GM12878 (cell line): ENCODE measurements at regions not wholly inside any gene's neighbourhood (a gene's known extent, or its start where the extent isn't known, plus 50 kb on each side); places are given as distances from the start of the nearest gene placed in this dataset.

ENCODE experiments used
- ATAC-seq: fragments of 200-7000 bp; cut with Tn5 transposase; 3 replicates; pipeline ENCODE4 v1.9.1; 2020; ENCODE audit warnings: mild to moderate bottlenecking, moderate library complexity
- BruUV-seq: library from RNA; stranded (reverse); fragments of 400-500 nt; replicated peaks from 2 replicates; lab custom pipeline; 2021; lab: Mats Ljungman, UMichigan
- CTCF ChIA-PET: fragments of 300-600 bp; sonication (Branson Sonifier 250); formaldehyde crosslinking; extraction: SDS; loops from one replicate; lab custom pipeline; 2021; ENCODE audit warnings: inconsistent platforms; lab: Yijun Ruan, JAX
- POLR2A ChIA-PET: fragments of 350-600 bp; formaldehyde crosslinking; extraction: SDS; loops from one replicate; lab custom pipeline; 2021; ENCODE audit warnings: inconsistent platforms; lab: Charles Lee
- RAD21 ChIA-PET: fragments of 300-600 bp; sonication (Branson Sonifier 250); formaldehyde crosslinking; loops from one replicate; lab custom pipeline; 2023; ENCODE audit warnings: antibody characterized with exemption; ENCODE audit not compliant: unreplicated experiment; lab: Charles Lee
- SMC1A ChIA-PET: fragments of 300-600 bp; sonication (Branson Sonifier 250); formaldehyde crosslinking; loops from one replicate; lab custom pipeline; 2023; ENCODE audit not compliant: unreplicated experiment, uncharacterized antibody; lab: Charles Lee
- DNase-seq: peaks from one replicate; pipeline ENCODE4 v3.0.0-alpha.2; 2011; ENCODE audit warnings: low read depth, low spot score
- FAIRE-seq: peaks from 3 replicates; lab custom pipeline; 2011; peaks lifted over from hg19 to GRCh38; lab: Jason Lieb, UNC
- H2AFZ ChIP-seq: 2 replicates; pipeline ENCODE4 v1.6.0; 2011; ENCODE audit warnings: low read depth, low read length, control low read depth; ENCODE audit not compliant: control insufficient read depth
- H3K27ac ChIP-seq: 2 replicates; pipeline ENCODE4 v1.5.1; 2011; ENCODE audit warnings: control low read depth; ENCODE audit not compliant: control insufficient read depth, insufficient read depth
- H3K27me3 ChIP-seq, 2 experiments: replicated peaks in 1 of 2; 2 replicates each; pipeline versions ENCODE4 v1.6.0 to v1.6.1; 2011; ENCODE audit warnings: low read length in 1 of 2; ENCODE audit not compliant: control insufficient read depth in 2 of 2, insufficient read depth in 2 of 2
- H3K36me3 ChIP-seq, 2 experiments: 2 replicates each; pipeline ENCODE4 v1.5.1; 2011; ENCODE audit warnings: low read length in 1 of 2; ENCODE audit not compliant: control insufficient read depth in 2 of 2, insufficient read depth in 2 of 2
- H3K4me1 ChIP-seq: 2 replicates; pipeline ENCODE4 v1.6.1; 2011; ENCODE audit warnings: mild to moderate bottlenecking, low read length, moderate library complexity, mixed read lengths; ENCODE audit not compliant: control insufficient read depth, insufficient read depth
- H3K4me2 ChIP-seq: 2 replicates; pipeline ENCODE4 v1.6.0; 2011; ENCODE audit warnings: control low read depth; ENCODE audit not compliant: control insufficient read depth, insufficient read depth
- H3K4me3 ChIP-seq: fragments of 200-600 bp; sonication (generic); 2 replicates; pipeline ENCODE4 v1.5.1; 2016
- H3K79me2 ChIP-seq: 2 replicates; pipeline ENCODE4 v1.6.0; 2011; ENCODE audit warnings: low read length; ENCODE audit not compliant: control insufficient read depth, insufficient read depth
- H3K9ac ChIP-seq: 2 replicates; pipeline ENCODE4 v1.8.0; 2011; ENCODE audit warnings: low read length, control low read depth, mixed read lengths; ENCODE audit not compliant: control insufficient read depth, insufficient read depth
- H3K9me3 ChIP-seq: replicated peaks from 3 replicates; pipeline ENCODE4 v1.5.1; 2011; ENCODE audit warnings: mild to moderate bottlenecking, low read length; ENCODE audit not compliant: control insufficient read depth, insufficient read depth
- H4K20me1 ChIP-seq: 2 replicates; pipeline ENCODE4 v1.6.0; 2011; ENCODE audit not compliant: control insufficient read depth, insufficient read depth
- HCFC1 ChIP-seq: fragments of 150-350 bp; IDR thresholded peaks from 2 replicates; pipeline ENCODE4 v1.6.1; 2014; ENCODE audit warnings: low read length
- IRF3 ChIP-seq: fragments of 450-650 bp; IDR thresholded peaks from 2 replicates; pipeline ENCODE4 v1.6.1; 2014; ENCODE audit warnings: mild to moderate bottlenecking
- IRF5 ChIP-seq: fragments of 450-650 bp; IDR thresholded peaks from 2 replicates; pipeline ENCODE4 v1.6.1; 2017; ENCODE audit warnings: borderline replicate concordance
- NFYA ChIP-seq: IDR thresholded peaks from 2 replicates; pipeline ENCODE4 v1.6.1; 2011; ENCODE audit warnings: low read depth, mild to moderate bottlenecking, low read length, improper control_type of control experiment, borderline replicate concordance
- NR2F1 ChIP-seq: fragments of 450-650 bp; conservative IDR thresholded peaks from 2 replicates; pipeline ENCODE4 v1.6.1; 2017; ENCODE audit warnings: mild to moderate bottlenecking
- PKNOX1 ChIP-seq: fragments of 450-650 bp; IDR thresholded peaks from 2 replicates; pipeline ENCODE4 v1.6.1; 2016; ENCODE audit warnings: mild to moderate bottlenecking
- PML ChIP-seq: IDR thresholded peaks from 2 replicates; pipeline ENCODE4 v1.6.1; 2012; ENCODE audit warnings: low read length, inconsistent platforms
- POU2F2 ChIP-seq: IDR thresholded peaks from 3 replicates; pipeline ENCODE4 v1.6.1; 2011; ENCODE audit warnings: low read depth, mild to moderate bottlenecking, low read length, borderline replicate concordance
- USF1 ChIP-seq: IDR thresholded peaks from 2 replicates; pipeline ENCODE4 v1.6.1; 2011; ENCODE audit warnings: borderline replicate concordance, low read depth, mild to moderate bottlenecking, moderate library complexity, mixed read lengths, low read length; ENCODE audit not compliant: insufficient read depth; ENCODE audit errors: extremely low read length
- ZNF207 ChIP-seq: fragments of 450-650 bp; IDR thresholded peaks from 2 replicates; pipeline ENCODE4 v1.6.1; 2014; ENCODE audit warnings: antibody characterized with exemption, mild to moderate bottlenecking, borderline replicate concordance
- ZNF24 ChIP-seq: fragments of 450-650 bp; IDR thresholded peaks from 2 replicates; pipeline ENCODE4 v1.6.1; 2017; ENCODE audit warnings: antibody characterized with exemption, mild to moderate bottlenecking
- WGBS: methylation state at CpG from one replicate; pipeline ENCODE4 v1.1.6; 2016; ENCODE audit warnings: low lambda C conversion rate; ENCODE audit not compliant: insufficient replicate concordance, insufficient coverage; ENCODE audit errors: missing lambda C conversion rate; 5-methylcytosine and 5-hydroxymethylcytosine counted together
- in situ Hi-C: fragments of 300-500 bp; cut with MboI; formaldehyde crosslinking; loops from 9 replicates; pipeline ENCODE4 v1.14.3; 2018; ENCODE audit warnings: mixed read lengths
- intact Hi-C: fragments of 100-400 bp; cut with micrococcal nuclease; formaldehyde crosslinking; loops from one replicate; pipeline ENCODE4 v1.14.2; 2022; ENCODE audit not compliant: unreplicated experiment

- TF ChIP-seq ZNF24 = no peak
- no peak for TF ChIP-seq HCFC1
- TF ChIP-seq USF1 = no peak
- TF ChIP-seq IRF3 = no peak
- no peak for TF ChIP-seq PKNOX1
- TF ChIP-seq NFYA = no peak
- no peak for TF ChIP-seq ZNF207
- no peak for TF ChIP-seq IRF5
- TF ChIP-seq NR2F1 = no peak
- no peak for TF ChIP-seq PML
- TF ChIP-seq POU2F2 = no peak
- FAIRE-seq = no peak
- Histone ChIP-seq H3K79me2 (no peaks in the 10 kb centered on the region), H3K4me3 (no peak overlapping the region), H2AFZ (no peak overlapping the region), H3K36me3 (no peaks in the 10 kb centered on the region), H3K27me3 (no peaks in the 10 kb centered on the region), H3K4me1 (no peaks in the 10 kb centered on the region), H4K20me1 (no peaks in the 10 kb centered on the region), H3K27ac (no peak overlapping the region), H3K9ac (no peak overlapping the region), H3K4me2 (no peak overlapping the region), H3K9me3 (no peaks in the 10 kb centered on the region)
- ChIA-PET POLR2A (no interaction called here), RAD21 (no interaction called here), SMC1A (no interaction called here), CTCF (interaction anchor here (0.5 kb wide), 1 partner anchor 865 kb away, joined by 3 read pairs; no protein-coding TSS in a partner anchor)
- WGBS = 48% methylated on average over 4 of the region's 4 CpGs
- ATAC-seq = no peak
- BruUV-seq = no TSS peak
- intact Hi-C loops (no loop called here), in situ Hi-C loops (no loop called here)
- no peak for DNase-seq
Measured at GRCh38 chr14:43260056-43260455, 1247.0 kb downstream of the FSCB start.
